HUES64 (cell line): ENCODE measurements at regions not wholly inside any gene's neighbourhood (a gene's known extent, or its start where the extent isn't known, plus 50 kb on each side); places are given as distances from the start of the nearest gene placed in this dataset.

Experiments used
- H3K27ac ChIP-seq: 2 replicates; pipeline ENCODE4 v1.7.0; 2013; ENCODE audit warnings: low read depth, low read length, inconsistent platforms
- H3K27me3 ChIP-seq: 2 replicates; pipeline ENCODE4 v1.6.1; 2013; ENCODE audit warnings: mild to moderate bottlenecking, low read length; ENCODE audit not compliant: insufficient read depth
- H3K36me3 ChIP-seq: 2 replicates; pipeline ENCODE4 v1.6.1; 2013; ENCODE audit warnings: mild to moderate bottlenecking, low read length; ENCODE audit not compliant: insufficient read depth
- H3K4me1 ChIP-seq: 2 replicates; pipeline ENCODE4 v1.6.1; 2013; ENCODE audit warnings: mild to moderate bottlenecking, low read length, moderate library complexity; ENCODE audit not compliant: insufficient read depth
- H3K4me3 ChIP-seq: 2 replicates; pipeline ENCODE4 v1.5.1; 2013; ENCODE audit warnings: mild to moderate bottlenecking, low read length, moderate library complexity
- H3K9ac ChIP-seq: 2 replicates; pipeline ENCODE4 v1.6.1; 2013; ENCODE audit warnings: mild to moderate bottlenecking, low read depth, low read length
- H3K9me3 ChIP-seq: 2 replicates; pipeline ENCODE4 v1.6.1; 2013; ENCODE audit warnings: low read depth, low read length; ENCODE audit not compliant: insufficient read depth
- WGBS: fragments of 150-250, 120-280 bp; methylation state at CpG from one replicate; pipeline ENCODE4 v1.1.7; 2013; ENCODE audit warnings: missing lambda C conversion rate; 5-methylcytosine and 5-hydroxymethylcytosine counted together

DNA sequence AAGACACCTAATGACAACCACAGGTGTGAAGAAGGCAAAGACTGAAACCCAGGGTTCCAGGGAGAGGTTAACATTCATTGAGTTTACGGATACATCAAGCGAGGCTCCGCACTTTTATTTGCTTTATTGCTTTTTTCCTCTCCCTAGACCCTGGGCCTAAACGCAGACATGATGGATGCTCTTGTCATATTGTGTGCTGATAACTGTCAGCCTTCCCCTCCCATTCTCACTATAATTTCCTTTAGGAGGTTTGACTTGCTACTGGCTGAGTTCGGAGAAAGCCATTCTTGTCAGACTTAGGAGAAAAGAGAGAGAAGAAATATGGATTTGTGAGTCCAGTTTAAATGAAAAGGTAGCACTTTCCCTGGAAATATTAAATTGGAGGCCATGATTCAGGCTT lies 471.6 kb downstream of the DNAH5 start:
- 95% methylated on average over 5 of the region's 5 CpGs for WGBS
- Histone ChIP-seq H3K9me3 (no peaks in the 10 kb centered on the region), H3K27me3 (no peaks in the 10 kb centered on the region), H3K27ac (no peak overlapping the region), H3K4me3 (no peak overlapping the region), H3K36me3 (no peaks in the 10 kb centered on the region), H3K4me1 (no peaks in the 10 kb centered on the region), H3K9ac (no peak overlapping the region)

DNA sequence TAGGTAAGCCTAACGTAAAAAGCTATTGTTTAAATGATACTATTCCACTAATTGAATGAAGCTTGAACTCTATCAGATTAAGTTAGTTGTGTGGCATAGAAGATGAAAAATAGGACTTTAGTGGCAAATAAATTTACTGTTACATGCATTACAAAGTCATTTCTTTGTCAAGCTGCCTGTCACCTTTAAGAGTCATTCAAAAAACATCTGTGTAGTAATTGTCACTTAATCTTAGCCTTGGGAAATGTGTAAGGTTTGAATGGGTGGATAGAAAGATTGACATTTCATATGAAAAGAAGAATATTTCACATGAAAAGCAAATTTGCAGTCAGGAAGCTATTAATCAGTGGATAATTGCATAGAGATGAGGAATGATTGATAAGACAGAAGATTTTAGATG lies 473.5 kb downstream of the DNAH5 start:
- Histone ChIP-seq H3K4me3 (no peak overlapping the region), H3K4me1 (no peaks in the 10 kb centered on the region), H3K27me3 (no peaks in the 10 kb centered on the region), H3K9ac (no peak overlapping the region), H3K27ac (no peak overlapping the region), H3K36me3 (no peaks in the 10 kb centered on the region), H3K9me3 (no peaks in the 10 kb centered on the region)
- WGBS = 100% methylated on average over 1 of the region's 1 CpG

DNA sequence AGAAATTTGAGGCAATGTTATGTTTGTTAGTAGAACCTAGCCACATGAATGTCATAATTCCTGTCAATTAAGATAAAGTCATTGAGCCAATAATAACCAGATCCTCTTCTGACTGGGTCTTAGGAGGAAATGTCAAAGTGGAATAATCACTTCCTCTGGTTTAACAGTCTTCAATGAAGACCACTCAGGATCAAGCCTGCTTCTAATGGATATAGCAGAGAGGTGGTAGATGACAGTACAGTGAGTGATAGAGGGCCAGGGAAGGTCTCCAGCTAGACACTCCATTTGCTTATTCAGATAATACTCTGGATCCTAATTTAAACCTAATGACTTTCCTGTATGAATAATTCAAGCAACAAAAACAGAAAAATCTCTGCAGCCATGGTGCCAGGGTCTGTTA lies 474.2 kb downstream of the DNAH5 start:
- no peaks in the 10 kb centered on the region for H3K36me3 ChIP-seq
- H3K9ac ChIP-seq = no peak overlapping the region
- no peaks in the 10 kb centered on the region for H3K4me1 ChIP-seq
- H3K27ac ChIP-seq = no peak overlapping the region
- no peak overlapping the region for H3K4me3 ChIP-seq
- H3K27me3 ChIP-seq = no peaks in the 10 kb centered on the region
- H3K9me3 ChIP-seq = no peaks in the 10 kb centered on the region

DNA sequence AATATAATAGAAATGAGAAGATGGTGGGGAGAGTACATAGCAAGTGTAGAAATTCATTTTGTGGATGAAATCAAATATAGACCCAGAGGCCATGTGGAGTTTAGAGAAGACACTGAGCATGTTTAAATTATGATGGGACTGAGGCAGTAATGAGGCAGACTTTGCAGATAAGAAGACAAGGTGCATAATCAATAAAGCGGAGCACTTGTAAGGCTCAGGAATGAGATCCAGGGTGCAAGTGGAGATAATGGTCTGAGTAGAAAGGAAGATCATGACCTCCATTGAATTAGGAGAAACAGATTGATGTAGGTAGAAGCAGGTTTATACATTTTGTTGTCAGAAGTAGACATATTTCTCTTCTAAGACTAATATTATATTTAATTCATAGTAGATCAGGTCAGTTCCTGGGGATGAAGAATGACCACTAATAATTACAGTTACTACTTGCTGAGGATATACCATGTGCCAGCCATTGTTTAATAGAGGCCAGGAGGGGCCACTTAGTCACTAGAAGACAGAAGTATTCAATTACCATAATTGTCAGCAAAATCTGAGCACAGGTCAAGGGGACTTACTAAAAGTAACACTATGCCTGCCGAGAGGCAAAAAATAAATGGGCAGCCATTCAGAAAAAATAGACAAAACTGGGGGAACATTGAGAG lies 479.8 kb downstream of the DNAH5 start:
- 97% methylated on average over 2 of the region's 2 CpGs for WGBS

GRCh38 chr5:13460587-13460986 lies 483.9 kb downstream of the DNAH5 start:
- H3K4me3 ChIP-seq = no peak overlapping the region
- no peaks in the 10 kb centered on the region for H3K9me3 ChIP-seq
- H3K36me3 ChIP-seq = no peaks in the 10 kb centered on the region
- no peak overlapping the region for H3K9ac ChIP-seq
- WGBS = 98% methylated on average over 2 of the region's 2 CpGs
- no peaks in the 10 kb centered on the region for H3K4me1 ChIP-seq
- no peaks in the 10 kb centered on the region for H3K27me3 ChIP-seq
- H3K27ac ChIP-seq = no peak overlapping the region

More for the DNA sequence above, 479.8 kb downstream of the DNAH5 start:
- no peaks in the 10 kb centered on the region for H3K36me3 ChIP-seq
- no peaks in the 10 kb centered on the region for H3K27me3 ChIP-seq
- no peaks in the 10 kb centered on the region for H3K9me3 ChIP-seq
- H3K27ac ChIP-seq = no peak overlapping the region
- no peak overlapping the region for H3K4me3 ChIP-seq
- no peak overlapping the region for H3K9ac ChIP-seq
- no peaks in the 10 kb centered on the region for H3K4me1 ChIP-seq

GRCh38 chr5:13454050-13454449 lies 490.4 kb downstream of the DNAH5 start:
- 91% methylated on average over 6 of the region's 6 CpGs for WGBS

GRCh38 chr5:13448843-13449242 lies 495.6 kb downstream of the DNAH5 start:
- Histone ChIP-seq H3K9ac (no peak overlapping the region), H3K27ac (no peak overlapping the region), H3K36me3 (no peaks in the 10 kb centered on the region), H3K4me3 (no peak overlapping the region), H3K27me3 (no peaks in the 10 kb centered on the region), H3K9me3 (no peaks in the 10 kb centered on the region), H3K4me1 (no peaks in the 10 kb centered on the region)
- 96% methylated on average over 1 of the region's 1 CpG for WGBS

More at GRCh38 chr5:13454050-13454449, 490.4 kb downstream of the DNAH5 start:
- H3K27me3 ChIP-seq = no peaks in the 10 kb centered on the region
- no peak overlapping the region for H3K4me3 ChIP-seq
- H3K36me3 ChIP-seq = no peaks in the 10 kb centered on the region
- no peaks in the 10 kb centered on the region for H3K9me3 ChIP-seq
- no peak overlapping the region for H3K27ac ChIP-seq
- H3K9ac ChIP-seq = no peak overlapping the region
- no peaks in the 10 kb centered on the region for H3K4me1 ChIP-seq

DNA sequence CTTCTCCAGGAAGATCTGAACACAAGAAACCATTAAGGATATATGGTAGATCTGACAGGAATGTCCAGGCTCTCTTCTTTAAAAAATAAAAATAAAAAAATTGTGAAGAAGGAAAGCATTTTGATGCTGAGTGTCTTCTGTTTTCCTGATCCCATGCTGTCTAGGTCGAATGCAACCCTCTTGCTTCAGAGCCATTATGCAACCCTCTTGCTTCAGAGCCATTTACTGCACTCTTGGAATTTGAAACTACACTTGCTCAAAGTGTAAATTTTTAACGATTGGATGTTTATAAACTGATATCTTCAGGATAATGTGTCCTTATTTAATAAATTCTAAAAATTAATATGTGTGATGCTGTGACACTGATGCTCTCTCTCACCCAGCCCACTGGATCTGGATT lies 505.1 kb downstream of the DNAH5 start:
- H3K27me3 ChIP-seq = no peaks in the 10 kb centered on the region
- H3K9me3 ChIP-seq = no peaks in the 10 kb centered on the region
- H3K9ac ChIP-seq = no peak overlapping the region
- no peaks in the 10 kb centered on the region for H3K4me1 ChIP-seq
- no peak overlapping the region for H3K4me3 ChIP-seq
- no peak overlapping the region for H3K27ac ChIP-seq
- WGBS = 79% methylated on average over 1 of the region's 2 CpGs
- no peaks in the 10 kb centered on the region for H3K36me3 ChIP-seq

DNA sequence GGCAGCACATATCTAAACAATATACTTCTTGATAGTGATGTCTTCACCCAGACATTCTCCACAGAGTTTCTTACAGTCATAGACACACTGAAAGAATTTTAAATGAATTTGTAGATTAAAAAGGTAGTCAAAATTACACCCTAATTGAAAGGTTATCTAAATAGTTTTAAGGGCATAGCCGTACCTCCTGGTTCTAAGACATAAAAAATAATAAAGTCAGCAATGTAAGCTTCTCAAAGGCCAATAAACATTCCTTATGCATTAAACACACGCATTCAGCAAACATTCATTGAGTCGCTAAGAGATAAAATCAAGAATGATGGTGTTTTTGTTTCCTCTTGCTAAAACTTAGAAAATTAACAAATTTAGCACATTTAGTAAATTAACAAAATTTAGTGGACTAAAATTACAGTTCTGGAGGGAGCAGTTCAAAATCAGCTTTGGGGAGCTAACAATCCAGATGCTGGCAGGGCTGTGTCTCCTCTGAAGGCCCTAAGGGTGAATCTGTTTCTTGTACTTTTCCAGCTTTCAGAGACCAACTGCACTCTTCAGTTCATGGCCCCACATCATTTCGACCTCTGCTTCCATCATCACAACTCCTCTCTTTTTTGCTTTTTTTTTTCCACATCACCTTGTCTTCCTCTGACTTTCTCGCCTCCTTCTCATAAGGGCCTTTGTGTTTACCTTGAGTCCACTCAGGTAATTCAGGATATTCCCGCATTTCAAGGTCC lies 516.5 kb downstream of the DNAH5 start:
- no peak overlapping the region for H3K9ac ChIP-seq
- no peaks in the 10 kb centered on the region for H3K4me1 ChIP-seq
- WGBS = 97% methylated on average over 4 of the region's 6 CpGs
- no peaks in the 10 kb centered on the region for H3K36me3 ChIP-seq
- H3K27ac ChIP-seq = no peak overlapping the region
- H3K9me3 ChIP-seq = no peaks in the 10 kb centered on the region
- no peak overlapping the region for H3K4me3 ChIP-seq
- no peaks in the 10 kb centered on the region for H3K27me3 ChIP-seq

- no peaks in the 10 kb centered on the region for H3K36me3 ChIP-seq
- 92% methylated on average over 6 of the region's 6 CpGs for WGBS
Measured at GRCh38 chr5:13412040-13412595, 532.4 kb downstream of the DNAH5 start.

GRCh38 chr5:13408616-13409015 lies 535.9 kb downstream of the DNAH5 start:
- WGBS = no CpG with 5 or more reads among the region's 1 CpG
- Histone ChIP-seq H3K27ac (no peak overlapping the region), H3K4me1 (no peaks in the 10 kb centered on the region), H3K9ac (no peak overlapping the region), H3K27me3 (no peaks in the 10 kb centered on the region), H3K36me3 (no peaks in the 10 kb centered on the region), H3K4me3 (no peak overlapping the region), H3K9me3 (no peaks in the 10 kb centered on the region)

More at GRCh38 chr5:13412040-13412595, 532.4 kb downstream of the DNAH5 start:
- no peaks in the 10 kb centered on the region for H3K4me1 ChIP-seq
- H3K9ac ChIP-seq = no peak overlapping the region
- H3K9me3 ChIP-seq = no peaks in the 10 kb centered on the region; the same call in 1 of the 2 replicates
- H3K27me3 ChIP-seq = no peaks in the 10 kb centered on the region
- H3K4me3 ChIP-seq = no peak overlapping the region
- H3K27ac ChIP-seq = no peak overlapping the region
